ENCODE measurements at regions not wholly inside any gene's neighbourhood (a gene's known extent, or its start where the extent isn't known, plus 50 kb on each side); places are given as distances from the start of the nearest gene placed in this dataset.

DNA sequence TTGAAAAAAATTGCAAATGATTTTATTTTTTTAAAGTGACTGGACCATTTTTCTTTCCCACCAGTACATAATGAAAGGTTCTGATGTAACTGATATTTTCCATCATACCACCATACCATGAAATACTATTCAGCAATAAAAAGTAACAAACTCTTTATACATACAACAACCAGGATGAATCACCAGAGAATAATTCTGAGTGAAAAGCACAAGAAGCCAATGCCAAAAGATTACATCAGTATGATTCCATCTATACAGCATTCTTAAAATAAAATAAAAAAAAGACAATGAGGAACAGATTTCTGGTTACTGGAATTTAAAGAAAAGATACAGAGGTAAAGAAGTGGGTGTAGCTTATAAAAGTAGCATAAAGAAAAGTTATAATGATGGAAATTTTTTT lies 423.7 kb upstream of the ST8SIA4 start:
- TF ChIP-seq, protein P1, sequence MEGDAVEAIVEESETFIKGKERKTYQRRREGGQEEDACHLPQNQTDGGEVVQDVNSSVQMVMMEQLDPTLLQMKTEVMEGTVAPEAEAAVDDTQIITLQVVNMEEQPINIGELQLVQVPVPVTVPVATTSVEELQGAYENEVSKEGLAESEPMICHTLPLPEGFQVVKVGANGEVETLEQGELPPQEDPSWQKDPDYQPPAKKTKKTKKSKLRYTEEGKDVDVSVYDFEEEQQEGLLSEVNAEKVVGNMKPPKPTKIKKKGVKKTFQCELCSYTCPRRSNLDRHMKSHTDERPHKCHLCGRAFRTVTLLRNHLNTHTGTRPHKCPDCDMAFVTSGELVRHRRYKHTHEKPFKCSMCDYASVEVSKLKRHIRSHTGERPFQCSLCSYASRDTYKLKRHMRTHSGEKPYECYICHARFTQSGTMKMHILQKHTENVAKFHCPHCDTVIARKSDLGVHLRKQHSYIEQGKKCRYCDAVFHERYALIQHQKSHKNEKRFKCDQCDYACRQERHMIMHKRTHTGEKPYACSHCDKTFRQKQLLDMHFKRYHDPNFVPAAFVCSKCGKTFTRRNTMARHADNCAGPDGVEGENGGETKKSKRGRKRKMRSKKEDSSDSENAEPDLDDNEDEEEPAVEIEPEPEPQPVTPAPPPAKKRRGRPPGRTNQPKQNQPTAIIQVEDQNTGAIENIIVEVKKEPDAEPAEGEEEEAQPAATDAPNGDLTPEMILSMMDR (IDR thresholded peaks at IDR 0.05), result no peak
- TF ChIP-seq POLR2AphosphoS5 (IDR thresholded peaks at IDR 0.05; ENCODE audit: low read depth, low read length) (no peak), SIN3A (IDR thresholded peaks at IDR 0.05; ENCODE audit: borderline replicate concordance, insufficient read depth, low read depth, low read length) (no peak)
